Osteocyte (in vitro differentiated cells): ENCODE measurements at regions not wholly inside any gene's neighbourhood (a gene's known extent, or its start where the extent isn't known, plus 50 kb on each side); places are given as distances from the start of the nearest gene placed in this dataset.

ENCODE experiments used
- DNase-seq: peaks from one replicate; pipeline ENCODE4 v3.0.0; 2021; ENCODE audit warnings: mixed read lengths; ENCODE audit not compliant: unreplicated experiment; ENCODE audit errors: extremely low spot score
- H3K27ac Mint-ChIP-seq: one replicate; pipeline ENCODE4 v1.8.0; 2021; ENCODE audit warnings: mild to moderate bottlenecking, mixed read lengths; ENCODE audit not compliant: unreplicated experiment
- H3K27me3 Mint-ChIP-seq: one replicate; pipeline ENCODE4 v1.8.0; 2021; ENCODE audit warnings: mixed read lengths; ENCODE audit not compliant: unreplicated experiment
- H3K36me3 Mint-ChIP-seq: one replicate; pipeline ENCODE4 v1.8.0; 2021; ENCODE audit warnings: mixed read lengths; ENCODE audit not compliant: unreplicated experiment
- H3K4me1 Mint-ChIP-seq: one replicate; pipeline ENCODE4 v1.8.0; 2021; ENCODE audit warnings: mixed read lengths; ENCODE audit not compliant: unreplicated experiment
- H3K4me3 Mint-ChIP-seq: one replicate; pipeline ENCODE4 v1.8.0; 2021; ENCODE audit warnings: mild to moderate bottlenecking, moderate library complexity, mixed read lengths; ENCODE audit not compliant: unreplicated experiment
- H3K9me3 Mint-ChIP-seq: one replicate; pipeline ENCODE4 v1.8.0; 2021; ENCODE audit warnings: mixed read lengths; ENCODE audit not compliant: unreplicated experiment
- TF ChIP-seq, protein P1 (sequence below): fragments of 200-600 bp; sonication (generic); IDR thresholded peaks from 2 replicates; pipeline ENCODE4 v1.5.0; 2021; ENCODE audit warnings: antibody characterized with exemption, mild to moderate bottlenecking, moderate library complexity

DNA sequence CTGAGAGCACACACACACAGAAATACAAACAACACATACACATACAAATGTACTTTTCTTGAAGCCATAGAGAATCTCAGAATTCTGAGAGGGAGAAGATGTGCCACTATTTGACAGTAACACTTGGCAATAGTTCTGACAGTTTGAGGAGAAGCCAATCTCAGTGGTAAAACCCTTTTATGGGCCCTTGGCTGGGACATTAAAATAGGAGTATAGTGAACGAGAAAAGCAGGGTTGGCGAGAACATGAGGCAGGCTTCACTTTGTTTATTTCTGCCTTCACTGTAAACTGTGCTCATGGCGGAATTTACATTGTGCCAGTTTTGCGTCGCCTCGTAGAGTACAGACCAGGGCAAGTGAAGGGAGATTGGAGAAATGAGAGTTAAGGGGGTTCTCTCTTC lies 449.4 kb upstream of the POU3F3 start:
- no peaks in the 10 kb centered on the region for H3K9me3 Mint-ChIP-seq
- TF ChIP-seq, protein P1, sequence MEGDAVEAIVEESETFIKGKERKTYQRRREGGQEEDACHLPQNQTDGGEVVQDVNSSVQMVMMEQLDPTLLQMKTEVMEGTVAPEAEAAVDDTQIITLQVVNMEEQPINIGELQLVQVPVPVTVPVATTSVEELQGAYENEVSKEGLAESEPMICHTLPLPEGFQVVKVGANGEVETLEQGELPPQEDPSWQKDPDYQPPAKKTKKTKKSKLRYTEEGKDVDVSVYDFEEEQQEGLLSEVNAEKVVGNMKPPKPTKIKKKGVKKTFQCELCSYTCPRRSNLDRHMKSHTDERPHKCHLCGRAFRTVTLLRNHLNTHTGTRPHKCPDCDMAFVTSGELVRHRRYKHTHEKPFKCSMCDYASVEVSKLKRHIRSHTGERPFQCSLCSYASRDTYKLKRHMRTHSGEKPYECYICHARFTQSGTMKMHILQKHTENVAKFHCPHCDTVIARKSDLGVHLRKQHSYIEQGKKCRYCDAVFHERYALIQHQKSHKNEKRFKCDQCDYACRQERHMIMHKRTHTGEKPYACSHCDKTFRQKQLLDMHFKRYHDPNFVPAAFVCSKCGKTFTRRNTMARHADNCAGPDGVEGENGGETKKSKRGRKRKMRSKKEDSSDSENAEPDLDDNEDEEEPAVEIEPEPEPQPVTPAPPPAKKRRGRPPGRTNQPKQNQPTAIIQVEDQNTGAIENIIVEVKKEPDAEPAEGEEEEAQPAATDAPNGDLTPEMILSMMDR = no peak
- peaks cover 6% of the 10 kb centered on the region for H3K27me3 Mint-ChIP-seq
- no peaks in the 10 kb centered on the region for H3K4me1 Mint-ChIP-seq
- H3K36me3 Mint-ChIP-seq = no peaks in the 10 kb centered on the region
- no peak overlapping the region for H3K4me3 Mint-ChIP-seq
- no peak for DNase-seq
- no peak overlapping the region for H3K27ac Mint-ChIP-seq

DNA sequence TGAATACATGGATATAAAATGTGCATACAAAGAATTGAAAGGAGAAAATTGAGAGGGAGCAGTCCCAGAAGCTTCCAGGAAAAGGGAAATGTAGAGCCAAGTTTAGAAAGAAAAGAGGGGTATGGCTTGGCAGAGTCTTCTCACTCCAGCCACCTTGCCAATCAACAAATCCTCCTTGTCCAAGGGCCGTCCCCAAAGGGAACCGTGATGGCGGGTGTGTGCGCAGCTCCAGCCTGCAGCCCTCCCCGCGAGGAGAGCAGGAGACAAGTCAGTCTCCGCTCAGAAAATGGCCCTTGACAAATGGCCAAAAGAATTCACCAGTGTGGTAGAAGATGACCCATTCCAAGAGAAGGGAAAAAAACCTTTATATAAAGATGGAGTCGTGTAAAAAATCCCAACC lies 448.3 kb upstream of the POU3F3 start:
- Mint-ChIP-seq H3K9me3 (no peaks in the 10 kb centered on the region), H3K4me1 (no peaks in the 10 kb centered on the region), H3K4me3 (no peak overlapping the region), H3K27ac (no peak overlapping the region), H3K27me3 (peaks cover 6% of the 10 kb centered on the region), H3K36me3 (no peaks in the 10 kb centered on the region)
- no peak for DNase-seq
- TF ChIP-seq, protein P1 = no peak

DNA sequence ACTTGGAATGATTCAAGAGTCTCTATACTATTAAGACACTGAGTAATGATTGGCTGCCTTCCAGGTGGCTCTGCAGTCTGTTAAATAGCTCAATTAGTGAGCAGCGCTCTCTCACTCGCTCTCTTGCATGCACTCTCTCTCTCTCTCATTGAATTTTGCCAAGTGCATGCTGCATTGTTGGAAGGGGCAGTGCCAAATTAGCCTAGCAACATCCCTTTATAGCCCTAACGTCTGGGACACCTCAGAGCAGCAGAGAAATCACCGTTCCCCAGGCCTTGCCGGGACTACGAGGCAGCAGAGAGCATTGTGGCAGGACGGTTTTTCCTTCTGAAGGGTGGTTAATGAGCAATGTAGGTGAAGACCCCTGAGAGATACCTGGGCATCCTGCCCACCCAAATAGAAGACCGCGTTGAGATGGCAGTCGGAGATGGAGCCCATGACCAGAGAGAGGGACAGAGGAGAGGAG lies 447.6 kb upstream of the POU3F3 start:
- no peak overlapping the region for H3K4me3 Mint-ChIP-seq
- DNase-seq = no peak
- no peaks in the 10 kb centered on the region for H3K9me3 Mint-ChIP-seq
- no peaks in the 10 kb centered on the region for H3K36me3 Mint-ChIP-seq
- H3K27me3 Mint-ChIP-seq = peaks cover 8% of the 10 kb centered on the region
- TF ChIP-seq, protein P1 = no peak
- H3K27ac Mint-ChIP-seq = no peak overlapping the region
- no peaks in the 10 kb centered on the region for H3K4me1 Mint-ChIP-seq

DNA sequence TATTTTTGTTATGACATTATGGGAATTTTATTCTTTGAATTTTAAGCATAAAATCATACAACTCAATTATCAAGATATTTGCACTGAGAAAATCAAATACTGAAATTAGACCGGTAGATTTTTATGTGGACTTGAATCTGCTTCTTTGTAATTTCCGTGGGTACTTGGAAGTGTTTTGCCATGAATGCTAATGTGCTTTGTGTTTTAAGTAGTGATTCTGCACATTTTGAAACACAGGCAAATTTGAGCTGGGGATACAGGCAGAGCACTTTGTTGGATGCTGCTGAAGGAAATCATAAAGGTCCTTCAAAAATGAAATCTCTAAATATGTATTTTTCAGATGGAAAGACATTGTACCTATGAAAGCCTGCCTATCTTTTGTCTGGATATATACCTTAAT lies 446.3 kb upstream of the POU3F3 start:
- Mint-ChIP-seq H3K4me1 (no peaks in the 10 kb centered on the region), H3K27me3 (peaks cover 8% of the 10 kb centered on the region), H3K4me3 (no peak overlapping the region), H3K27ac (no peak overlapping the region), H3K9me3 (no peaks in the 10 kb centered on the region), H3K36me3 (no peaks in the 10 kb centered on the region)
- TF ChIP-seq, protein P1 = no peak
- no peak for DNase-seq

DNA sequence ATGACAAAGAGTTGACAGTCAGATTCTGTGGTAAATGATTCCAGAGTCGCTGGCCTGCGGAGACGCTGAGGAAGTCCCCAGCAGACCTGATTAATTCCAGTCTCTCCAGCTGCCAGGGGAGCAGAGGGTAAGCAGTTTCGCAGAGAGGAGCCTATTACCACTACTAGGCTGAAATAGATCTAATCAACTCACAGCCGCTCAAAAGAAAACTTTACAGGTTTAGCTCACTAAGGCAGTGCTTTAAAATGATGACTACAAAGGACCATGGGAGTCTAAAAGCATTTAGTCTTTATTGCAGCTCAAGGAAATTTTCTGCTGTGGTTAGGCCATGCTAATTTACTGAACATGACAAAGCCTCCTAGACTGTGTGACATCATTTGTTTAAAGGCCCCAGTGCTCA lies 445.6 kb upstream of the POU3F3 start:
- Mint-ChIP-seq H3K4me1 (no peaks in the 10 kb centered on the region), H3K36me3 (no peaks in the 10 kb centered on the region), H3K27ac (no peak overlapping the region), H3K27me3 (peaks cover 8% of the 10 kb centered on the region), H3K4me3 (no peak overlapping the region), H3K9me3 (no peaks in the 10 kb centered on the region)
- no peak for DNase-seq
- TF ChIP-seq, protein P1 = no peak
